H1 (cell line): ENCODE measurements at regions not wholly inside any gene's neighbourhood (a gene's known extent, or its start where the extent isn't known, plus 50 kb on each side); places are given as distances from the start of the nearest gene placed in this dataset.

ENCODE experiments used
- SP1 ChIP-seq: IDR thresholded peaks from 2 replicates; pipeline ENCODE4 v1.6.1; 2011; ENCODE audit warnings: low read depth, low read length
- TF ChIP-seq, protein P1 (sequence below): IDR thresholded peaks from 2 replicates; pipeline ENCODE4 v1.6.1; 2012; ENCODE audit warnings: low read length, inconsistent platforms
- TF ChIP-seq, protein P2 (sequence below): IDR thresholded peaks from 2 replicates; pipeline ENCODE4 v1.6.1; 2012; ENCODE audit warnings: inconsistent platforms

DNA sequence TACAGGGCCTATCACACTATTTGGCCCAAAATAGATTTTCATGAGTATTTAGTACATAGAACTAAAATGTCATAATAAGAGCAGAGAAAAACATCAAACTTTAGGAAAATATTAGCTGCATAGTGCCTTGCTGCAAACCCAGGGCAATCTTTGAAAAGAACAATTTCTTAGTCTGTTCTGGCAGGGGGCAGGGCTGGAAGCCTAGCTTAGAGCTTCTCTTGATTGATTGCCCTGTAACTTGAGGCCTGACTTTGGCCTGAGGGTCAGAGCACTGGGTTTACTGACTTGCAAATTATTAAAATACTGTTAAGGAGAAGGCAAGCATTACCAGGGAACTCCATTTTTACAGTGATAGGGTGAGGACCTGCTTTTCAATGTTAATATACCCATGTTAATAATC is 115.8 kb upstream of the SPAG17 start (continued):
- TF ChIP-seq, protein P1, sequence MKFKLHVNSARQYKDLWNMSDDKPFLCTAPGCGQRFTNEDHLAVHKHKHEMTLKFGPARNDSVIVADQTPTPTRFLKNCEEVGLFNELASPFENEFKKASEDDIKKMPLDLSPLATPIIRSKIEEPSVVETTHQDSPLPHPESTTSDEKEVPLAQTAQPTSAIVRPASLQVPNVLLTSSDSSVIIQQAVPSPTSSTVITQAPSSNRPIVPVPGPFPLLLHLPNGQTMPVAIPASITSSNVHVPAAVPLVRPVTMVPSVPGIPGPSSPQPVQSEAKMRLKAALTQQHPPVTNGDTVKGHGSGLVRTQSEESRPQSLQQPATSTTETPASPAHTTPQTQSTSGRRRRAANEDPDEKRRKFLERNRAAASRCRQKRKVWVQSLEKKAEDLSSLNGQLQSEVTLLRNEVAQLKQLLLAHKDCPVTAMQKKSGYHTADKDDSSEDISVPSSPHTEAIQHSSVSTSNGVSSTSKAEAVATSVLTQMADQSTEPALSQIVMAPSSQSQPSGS = no peak
- TF ChIP-seq, protein P2, sequence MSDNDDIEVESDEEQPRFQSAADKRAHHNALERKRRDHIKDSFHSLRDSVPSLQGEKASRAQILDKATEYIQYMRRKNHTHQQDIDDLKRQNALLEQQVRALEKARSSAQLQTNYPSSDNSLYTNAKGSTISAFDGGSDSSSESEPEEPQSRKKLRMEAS = no peak
- no peak for TF ChIP-seq SP1
